T-helper 1 cell (primary cell): ENCODE measurements at regions not wholly inside any gene's neighbourhood (a gene's known extent, or its start where the extent isn't known, plus 50 kb on each side); places are given as distances from the start of the nearest gene placed in this dataset.

ENCODE experiments used
- DNase-seq, 5 donors: peaks; one replicate each; pipeline ENCODE4 v3.0.0-alpha.2; 2012 to 2020

DNA sequence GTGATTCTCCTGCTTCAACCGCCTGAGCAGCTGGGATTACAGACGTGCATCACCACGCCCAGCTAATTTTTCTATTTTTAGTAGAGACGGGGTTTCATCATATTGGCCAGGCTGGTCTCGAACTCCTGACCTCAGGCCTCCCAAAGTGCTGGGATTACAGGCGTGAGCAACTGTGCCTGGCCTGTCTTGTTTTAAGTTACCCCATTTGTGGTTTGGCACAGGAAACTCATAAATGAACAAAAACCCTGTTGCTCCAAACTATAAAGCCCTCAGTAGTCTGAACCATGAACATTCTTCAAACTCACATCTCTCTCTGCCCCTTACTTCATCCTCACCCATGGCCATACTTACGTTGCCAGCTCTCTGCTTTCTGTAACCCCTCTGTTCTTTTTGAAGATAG is 61.7 kb downstream of the RHOU start:
- DNase-seq = peak in 1 of 5 donors; percentile 36

DNA sequence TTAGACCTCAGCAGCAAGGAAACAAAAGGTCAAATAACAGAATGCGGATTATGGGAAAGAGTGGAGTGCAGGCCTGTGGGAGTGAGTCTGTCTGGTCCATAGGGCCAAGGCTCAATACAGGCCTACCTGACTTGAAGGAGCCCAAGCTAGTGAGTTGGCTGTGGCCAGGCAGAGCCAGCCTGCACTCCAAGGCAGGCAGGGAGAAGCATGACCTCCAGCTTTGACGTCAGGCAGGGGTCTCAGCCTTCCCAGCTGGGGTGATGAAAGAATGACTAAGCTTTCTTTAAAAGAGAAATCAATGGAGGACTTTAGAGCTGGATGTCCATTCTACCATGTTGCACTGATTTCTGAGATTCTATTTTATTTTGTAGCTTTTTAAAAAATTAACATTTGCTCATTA is 62.8 kb downstream of the RHOU start:
- no peak for DNase-seq

DNA sequence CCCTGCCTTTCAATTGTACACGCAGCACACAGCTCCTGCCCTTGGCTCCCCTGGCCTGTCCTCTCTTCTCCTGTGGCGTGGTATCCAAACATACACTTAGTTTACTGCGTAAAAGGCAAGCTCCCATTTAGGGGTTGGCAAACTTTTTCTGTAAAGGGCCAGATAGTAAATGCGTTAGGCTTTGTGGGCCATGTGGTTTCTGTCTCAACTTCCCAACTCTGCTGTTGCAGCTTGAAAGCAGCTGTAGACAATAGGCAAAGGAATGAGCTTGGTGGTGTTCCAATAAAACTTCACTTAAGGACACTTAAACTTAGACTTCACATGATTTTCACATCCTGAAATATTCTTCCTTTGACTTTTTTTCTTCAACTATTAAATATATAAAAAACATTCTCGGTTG is 63.3 kb downstream of the RHOU start:
- no peak for DNase-seq

DNA sequence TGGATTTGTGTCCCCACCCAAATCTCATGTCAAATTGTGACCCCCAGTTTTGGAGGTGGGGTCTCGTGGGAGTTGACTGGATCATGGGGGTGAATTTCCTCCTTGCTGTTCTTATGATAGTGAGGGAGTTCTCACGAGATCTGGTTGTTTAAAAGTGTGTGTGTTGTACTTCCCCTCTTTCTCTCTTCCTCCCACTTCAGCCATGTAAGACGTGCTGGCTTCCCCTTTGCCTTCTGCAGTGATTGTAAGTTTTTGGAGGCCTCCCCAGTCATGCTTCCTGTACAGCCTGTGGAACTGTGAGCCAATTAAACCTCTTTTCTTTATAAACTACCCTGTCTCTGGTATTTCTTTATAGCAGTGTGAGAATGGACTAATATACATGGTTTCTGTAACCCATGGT is 64.6 kb downstream of the RHOU start:
- no peak for DNase-seq

DNA sequence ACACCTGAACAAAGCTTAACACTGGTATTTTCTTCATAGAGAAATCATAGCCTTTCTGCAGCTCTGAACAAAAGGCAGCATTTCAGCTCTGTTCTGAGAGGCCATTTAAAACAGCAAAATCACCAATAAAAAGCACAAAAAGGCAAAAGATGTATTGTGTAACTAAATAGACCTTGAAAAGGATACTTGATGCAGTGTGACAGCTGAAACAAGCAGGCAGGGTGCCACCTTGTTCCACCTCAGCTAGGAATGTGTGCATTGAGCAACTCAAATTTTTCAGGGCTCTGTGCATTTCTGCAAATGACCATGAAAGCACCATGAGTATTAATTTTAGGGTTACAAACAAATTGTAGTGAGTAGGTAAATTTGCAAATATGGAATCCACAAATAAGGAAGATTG is 65.8 kb downstream of the RHOU start:
- DNase-seq = no peak

DNA sequence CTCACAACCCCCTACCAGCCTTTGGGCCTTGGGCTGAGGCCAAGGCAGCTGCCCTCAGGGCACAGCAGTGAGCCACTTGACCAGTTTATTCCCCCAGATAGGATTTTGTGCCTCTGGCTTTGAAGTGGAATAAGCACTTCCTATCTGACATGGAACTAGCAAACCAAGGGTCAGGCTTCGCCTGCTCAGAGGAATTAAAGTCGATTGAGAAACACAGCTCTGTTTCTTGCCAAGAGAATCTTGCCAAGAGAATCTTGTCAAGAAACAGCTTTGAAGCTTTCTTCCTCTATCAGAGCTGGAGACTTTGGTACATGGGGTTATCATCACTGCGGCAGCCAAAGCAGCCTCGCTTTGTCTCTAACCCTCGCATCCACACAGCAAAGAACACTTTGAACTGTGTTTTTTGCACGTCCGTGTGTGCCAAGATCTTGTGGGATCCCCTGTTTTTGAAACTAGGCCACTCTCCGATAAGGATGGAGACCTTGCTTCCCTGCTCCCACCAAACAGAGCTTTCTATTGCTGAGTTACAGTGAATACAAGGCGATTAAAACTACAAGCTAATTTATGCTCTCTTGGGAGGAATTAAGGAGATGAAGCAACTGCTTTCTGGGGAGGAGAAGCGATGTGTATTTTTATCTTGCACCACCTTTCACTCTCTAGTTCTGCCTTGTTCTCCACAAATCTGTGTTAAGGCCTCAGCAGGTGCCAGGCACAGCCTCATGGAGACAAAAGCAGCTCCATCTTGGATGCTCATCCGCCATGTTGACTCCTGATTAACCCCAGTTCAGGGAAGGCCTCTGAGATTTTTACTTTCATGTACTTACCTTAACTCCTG is 67.3 kb downstream of the RHOU start:
- DNase-seq = no peak

DNA sequence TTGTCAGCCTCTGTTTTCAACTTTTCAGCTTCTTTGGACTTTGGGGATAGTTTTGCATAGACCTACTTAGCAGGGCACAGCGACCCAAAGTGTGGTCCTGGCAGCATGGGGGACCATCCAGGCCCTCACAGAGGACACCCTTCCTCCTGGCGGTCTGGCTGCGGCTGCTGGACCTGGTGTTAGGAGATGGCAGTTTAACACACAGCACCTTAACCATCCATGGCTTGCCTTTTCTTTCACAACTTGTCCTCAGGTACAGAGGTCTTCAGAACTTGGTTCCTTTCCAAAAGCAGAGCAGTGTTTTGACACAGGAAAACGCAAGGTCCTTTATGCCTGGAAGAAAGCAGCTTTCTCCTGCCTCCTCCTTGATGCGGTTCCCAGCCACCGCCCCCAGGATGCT is 68.1 kb downstream of the RHOU start:
- no peak for DNase-seq

DNA sequence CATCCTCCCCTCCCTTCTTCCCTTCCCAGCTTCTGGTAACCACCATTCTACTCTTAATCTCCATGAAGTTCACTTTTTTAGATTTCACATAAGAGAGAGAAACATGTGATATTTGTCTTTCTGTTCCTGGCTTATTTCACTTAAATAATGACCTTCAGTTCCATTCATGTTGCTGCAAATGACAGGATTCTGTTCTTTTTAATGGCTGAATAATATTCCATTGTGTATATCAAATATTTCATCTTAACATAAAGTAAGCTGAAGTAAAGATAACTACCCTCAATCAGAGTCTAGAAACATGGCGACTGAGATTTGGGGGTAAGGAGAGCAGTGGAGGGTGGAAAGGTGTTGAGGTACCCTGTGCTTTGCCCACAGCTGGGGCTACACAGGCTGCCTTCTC is 68.9 kb downstream of the RHOU start:
- no peak for DNase-seq

DNA sequence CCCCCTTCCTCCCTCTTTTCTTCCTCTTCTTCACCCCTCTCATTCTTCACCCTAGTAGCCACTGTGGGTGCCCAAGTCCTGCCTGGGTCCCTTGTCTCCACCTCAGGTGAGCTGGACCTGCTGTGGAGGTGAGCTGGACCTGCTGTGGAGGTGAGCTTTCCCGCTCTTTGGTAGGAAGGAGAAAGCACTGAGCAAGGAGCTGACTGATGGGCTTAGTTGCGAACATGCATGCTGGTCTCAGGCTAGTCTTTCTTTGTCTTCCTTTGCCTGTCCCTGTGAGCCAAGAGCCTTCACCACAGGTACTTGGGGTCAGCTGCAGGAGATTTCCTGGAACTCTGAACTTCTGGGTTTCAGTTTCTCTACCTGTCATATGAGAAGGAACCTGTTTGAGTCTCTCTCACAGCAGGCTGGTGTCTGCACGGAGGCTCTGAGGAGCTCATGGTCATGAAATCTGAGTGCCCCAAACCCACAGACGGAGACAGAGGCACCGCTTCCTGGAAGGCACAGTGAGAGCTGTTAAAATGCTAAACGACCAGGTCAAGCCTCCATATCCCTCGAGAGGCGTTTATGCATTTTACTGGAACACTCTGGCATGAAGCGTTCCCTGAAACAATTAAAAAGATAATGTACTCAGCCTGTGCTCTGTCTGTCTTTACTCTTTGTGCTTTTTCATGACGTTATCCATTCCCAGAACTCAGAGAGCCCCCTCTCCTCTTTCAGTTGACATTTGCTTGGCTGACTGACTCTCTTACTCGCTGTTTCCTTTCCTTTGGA is 69.5 kb downstream of the RHOU start:
- DNase-seq = peak in 1 of 5 donors; percentile 91

DNA sequence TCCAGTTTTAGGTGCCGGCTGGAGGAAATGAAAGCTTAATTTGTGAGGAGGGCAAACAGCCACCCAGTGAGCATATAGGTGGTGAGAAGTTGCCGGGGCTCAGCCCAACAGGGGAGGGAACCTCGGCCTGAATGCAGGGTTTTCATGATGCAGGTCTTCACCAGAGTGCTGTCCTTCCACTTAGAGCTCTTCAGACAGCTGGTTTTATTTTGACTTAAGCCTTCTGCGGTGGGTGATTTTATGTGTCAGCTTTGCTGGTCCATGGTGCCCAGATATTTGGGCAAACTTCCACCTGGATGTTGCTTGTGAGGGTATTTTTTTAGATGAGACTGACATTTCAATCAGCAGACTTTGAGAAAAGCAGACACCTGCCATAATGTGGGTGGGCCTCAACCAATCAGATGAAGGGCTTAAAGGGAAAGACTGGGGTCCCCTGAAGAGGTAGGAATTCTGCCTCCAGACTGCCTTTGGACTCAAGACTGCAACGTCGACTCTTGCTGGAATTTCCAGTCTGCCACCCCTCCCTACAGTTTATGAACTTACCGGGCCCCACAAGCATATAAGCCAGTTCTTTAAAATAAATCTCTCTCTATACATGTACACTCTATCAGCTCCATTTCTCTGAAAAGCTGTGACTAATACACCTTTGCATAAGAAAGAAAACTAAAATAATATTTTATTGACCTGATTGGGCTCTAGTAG is 72.8 kb downstream of the RHOU start:
- DNase-seq = no peak

DNA sequence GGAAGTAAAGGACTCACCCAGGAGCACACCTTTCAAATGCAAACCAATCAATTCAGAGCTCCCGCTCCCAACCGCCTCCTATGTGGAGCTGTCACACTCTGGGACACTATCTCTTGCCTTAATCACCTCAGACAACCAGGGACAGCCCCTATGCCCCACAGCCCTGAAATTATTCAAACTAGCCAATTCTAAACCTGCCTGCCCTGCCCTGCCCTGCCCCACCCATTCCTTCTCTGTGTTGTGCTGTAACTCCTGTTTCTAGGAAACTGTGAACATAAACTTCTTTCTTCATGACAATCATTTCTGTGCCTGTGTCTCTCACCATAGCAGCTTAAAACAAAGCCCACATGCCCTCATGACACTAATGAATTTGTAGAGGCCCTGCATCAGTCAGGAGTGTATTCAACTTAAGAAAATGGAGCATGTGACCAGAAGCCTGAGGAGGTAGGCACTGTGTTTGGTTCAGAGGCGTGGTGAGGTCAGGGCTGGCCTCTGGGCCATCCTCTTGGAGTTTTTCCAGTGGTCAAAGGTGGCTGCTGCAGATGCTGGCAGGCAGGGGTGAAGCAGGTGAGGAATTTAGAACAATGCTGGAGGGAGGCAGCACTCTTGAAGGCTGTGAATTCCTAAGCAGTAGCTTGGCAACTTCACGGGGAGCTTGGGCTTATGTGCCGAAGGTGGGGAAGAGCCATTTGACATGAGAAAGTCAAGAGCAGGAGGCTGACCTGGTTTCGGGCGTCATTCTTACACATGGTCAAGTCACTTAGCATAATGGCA is 74.5 kb downstream of the RHOU start:
- DNase-seq = peak in 1 of 5 donors; percentile 40

DNA sequence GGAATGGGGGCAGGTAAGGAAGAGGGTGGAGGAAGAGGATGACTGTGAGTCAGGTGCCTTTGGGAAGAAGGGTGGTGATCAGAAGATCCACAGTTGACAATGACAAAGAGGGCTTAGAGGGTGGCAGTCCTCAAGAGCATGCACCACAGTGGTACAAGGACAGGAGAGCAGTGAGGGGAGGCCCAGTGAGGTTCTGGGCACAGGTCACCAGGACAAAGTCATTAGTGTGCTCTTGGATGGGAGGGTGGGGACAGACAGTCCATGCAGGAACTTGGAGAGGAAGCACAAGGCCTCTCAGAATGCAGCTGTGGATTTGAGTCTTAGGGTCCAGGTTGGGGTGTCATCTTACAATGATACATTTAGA is 75.1 kb downstream of the RHOU start:
- DNase-seq = no peak

DNA sequence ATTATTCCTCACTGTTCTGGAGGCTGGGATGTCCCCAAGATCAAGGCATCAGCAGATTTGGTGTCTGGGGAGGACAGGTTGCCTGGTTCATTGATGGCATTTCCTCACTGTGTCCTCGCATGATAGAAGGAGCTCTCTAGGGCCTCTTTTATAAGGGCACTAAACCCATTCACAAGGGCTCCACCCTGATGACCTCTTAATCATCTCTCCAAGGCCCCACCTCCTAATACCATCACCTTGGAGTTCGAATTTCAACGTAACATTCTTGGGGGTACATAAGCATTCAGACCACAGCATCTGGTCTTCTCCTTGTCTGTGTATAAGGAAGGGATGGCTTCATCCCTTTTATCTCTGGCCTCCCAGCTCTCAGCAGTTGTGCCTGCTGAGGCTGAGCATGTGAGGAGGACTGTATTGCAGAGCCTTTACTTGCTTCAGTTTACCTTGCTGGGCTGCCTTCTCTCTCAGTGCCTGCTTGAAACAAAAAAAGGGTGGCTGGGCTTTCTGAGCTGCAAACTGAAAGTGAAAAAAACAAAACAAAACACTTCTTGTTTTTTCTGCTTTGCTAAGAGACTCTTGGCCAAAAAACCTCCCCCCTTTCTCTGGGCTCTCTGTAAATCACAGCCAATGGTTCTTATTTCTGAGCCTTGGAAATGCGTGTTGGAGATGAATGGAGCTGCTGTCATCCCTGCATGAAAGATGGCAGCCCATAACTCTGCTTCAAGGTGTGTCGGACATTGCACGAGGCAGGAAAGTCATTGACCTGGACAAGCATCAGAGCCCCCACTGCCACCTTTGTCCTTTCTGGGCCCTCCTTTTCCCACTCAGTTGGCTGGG is 75.8 kb downstream of the RHOU start:
- DNase-seq = peak in 1 of 5 donors; percentile 62

DNA sequence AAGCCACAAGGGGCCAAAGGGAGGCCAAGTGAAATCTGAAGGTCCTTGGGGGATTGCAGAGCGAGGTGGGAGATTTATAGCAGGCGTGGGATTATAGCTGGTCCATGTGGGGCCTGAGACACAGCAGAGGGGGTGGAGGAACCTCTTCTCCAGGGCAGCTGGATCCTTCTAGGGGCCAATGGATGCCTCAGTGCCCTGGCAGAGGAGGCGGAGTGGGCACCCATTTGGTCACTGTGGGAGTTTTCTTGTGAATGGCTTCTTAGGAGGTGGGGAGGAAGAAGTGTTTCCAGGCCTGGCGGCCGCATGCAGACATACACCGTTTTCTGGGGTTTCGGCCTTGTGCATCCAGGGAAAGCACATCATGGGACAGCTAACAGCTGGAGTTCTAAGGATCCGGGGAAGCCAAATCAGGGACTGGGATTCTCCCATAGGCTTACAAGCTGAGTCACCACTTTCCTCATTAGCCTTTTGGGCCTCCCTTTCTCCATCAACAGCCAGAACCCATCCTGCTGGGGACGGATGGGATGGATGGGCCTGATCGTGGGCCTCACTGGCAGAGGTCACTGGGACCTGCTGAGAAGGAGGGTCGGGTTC is 76.5 kb downstream of the RHOU start:
- DNase-seq = no peak

DNA sequence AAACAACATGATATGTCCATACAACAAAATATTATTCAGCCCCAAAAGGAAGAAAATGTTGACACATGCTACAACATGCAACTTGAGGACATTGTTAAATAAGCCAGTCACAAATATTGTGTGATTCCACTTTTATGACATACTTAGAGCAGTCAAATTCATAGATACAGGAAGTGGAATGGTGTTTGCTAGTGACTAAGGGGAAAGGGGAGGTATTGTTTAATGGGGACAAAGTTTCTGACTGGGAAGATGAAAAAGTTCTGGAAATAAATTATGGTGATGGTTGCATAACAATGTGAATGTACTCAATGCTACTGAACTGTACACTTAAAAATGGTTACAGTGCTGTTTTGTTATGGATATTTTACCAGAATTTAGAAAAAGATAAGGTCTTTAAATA is 77.7 kb downstream of the RHOU start:
- DNase-seq = no peak

DNA sequence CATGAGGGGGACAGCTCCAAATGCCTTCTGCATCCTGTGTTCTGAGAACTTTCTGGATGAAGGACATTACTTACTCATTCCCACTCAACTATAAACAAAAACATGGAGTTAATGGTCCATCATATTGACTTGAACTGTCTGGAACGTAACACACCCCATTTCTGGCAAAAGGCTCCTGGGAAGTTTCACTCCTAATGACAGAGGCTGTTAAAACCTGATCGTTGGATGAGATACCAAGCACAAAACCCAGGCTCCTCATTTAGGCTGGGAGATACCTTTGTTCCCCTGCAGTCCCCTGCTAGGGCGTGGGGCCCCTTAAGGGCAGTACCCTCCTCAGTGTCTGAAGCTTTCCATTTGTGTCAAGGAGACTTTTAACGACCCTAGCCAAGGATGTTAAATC is 78.9 kb downstream of the RHOU start:
- no peak for DNase-seq

DNA sequence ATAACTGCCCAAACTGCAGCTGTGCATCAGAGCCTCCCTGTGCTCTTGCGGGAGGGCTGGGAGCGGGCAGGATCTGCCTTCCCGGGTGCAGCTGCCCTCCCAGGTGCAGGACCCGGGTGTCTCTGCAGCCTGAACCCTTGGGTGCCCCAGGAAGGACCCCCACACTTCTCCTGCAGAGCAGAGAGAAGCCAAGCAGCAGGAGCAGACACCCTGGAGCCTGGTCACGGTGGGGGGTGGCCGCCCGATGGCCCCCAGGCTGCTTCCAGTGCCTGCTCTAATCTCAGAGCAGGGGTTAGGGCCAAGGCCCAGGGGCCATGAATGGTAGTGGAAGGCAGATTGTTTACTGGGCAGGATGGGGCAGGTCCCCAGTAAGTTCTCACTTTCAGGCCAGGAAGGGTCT is 83.0 kb downstream of the RHOU start:
- DNase-seq = no peak

DNA sequence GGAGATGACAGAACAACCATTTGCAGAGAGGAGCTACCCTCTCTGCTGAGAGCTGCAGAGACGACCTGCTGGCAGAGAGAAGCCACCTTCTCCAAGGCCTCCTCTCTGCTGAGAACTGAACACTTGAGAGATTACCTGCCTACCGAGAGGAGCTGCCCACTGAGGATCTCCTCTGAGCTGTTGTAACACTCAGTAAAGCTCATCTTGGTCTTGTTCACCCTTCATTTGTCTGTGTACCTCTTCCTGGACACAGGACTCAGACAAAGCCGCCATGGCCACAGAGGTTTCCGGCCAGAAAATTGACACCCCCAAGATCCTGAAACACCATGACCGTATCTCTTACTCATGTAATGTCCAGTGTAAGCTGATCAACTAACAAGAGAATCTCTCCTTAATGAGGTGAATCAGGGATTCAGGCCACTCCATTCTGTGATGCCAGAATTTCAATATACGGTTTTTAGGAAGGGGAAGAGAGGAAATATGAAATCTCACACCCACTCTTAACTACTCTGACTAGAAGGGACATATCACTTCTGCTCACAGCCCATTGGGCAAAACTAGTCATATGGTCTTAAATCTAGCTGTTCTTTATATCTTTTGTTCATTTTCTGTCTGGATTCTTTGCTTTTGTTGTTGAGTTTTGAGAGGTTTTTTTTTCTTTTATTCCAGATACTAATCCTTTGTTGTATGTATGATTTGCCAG is 83.8 kb downstream of the RHOU start:
- no peak for DNase-seq

DNA sequence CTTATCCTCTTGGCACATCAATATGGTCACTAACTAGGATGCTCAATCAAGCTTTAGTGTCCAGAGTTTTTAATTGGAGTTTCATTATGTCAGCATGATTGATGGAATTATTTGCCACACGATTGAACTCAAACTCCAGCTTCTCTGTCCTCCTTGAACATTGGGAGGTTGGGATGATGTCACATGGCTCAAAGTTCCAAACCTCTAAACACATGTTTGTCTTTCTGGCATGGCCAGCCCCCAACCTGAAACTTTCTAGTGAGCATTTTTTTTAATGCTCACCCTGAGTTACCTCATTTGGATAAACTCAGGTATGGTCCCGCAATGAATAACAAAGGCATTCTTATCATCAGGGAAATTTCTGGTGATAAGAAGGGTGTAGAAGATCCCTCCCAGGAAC is 86.0 kb downstream of the RHOU start:
- no peak for DNase-seq

DNA sequence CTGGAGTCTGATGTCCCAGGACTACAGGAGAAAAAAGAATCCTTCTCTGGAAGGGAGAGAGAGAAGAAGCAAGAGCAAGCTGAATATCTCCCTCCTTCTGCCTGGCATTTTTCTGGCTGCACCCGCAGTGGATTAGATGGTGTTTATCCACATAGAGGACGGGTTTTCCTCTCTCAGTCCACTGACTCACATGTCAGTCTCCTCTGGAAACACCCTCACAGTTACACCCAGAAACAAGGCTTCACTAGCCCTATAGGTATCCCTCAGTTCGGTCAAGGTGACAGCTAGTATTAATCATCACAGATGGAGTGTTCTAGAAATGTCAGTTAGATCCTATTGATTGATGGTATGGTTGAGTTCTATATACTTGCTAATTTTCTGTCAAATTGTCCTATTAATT is 87.9 kb downstream of the RHOU start:
- no peak for DNase-seq

DNA sequence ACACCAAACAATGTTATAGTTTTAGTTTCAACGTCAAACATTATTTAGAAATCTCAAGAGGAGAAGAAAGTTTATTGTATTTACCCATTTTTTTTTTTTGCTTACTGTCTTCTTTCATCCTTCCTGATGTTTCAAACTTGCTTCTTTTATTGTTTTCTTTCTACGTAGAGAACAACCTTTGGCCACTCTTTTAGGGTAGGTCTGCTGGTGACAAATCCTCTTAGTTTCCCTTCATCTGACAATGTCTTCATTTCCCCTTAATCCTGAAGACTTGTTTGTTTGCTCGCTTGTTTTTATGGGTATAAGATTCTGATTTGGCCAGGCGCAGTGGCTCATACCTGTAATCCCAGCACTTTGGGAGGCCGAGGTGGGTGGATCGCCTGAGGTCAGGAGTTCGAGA is 89.1 kb downstream of the RHOU start:
- DNase-seq = no peak
